ENCODE measurements at regions not wholly inside any gene's neighbourhood (a gene's known extent, or its start where the extent isn't known, plus 50 kb on each side); places are given as distances from the start of the nearest gene placed in this dataset.

DNA sequence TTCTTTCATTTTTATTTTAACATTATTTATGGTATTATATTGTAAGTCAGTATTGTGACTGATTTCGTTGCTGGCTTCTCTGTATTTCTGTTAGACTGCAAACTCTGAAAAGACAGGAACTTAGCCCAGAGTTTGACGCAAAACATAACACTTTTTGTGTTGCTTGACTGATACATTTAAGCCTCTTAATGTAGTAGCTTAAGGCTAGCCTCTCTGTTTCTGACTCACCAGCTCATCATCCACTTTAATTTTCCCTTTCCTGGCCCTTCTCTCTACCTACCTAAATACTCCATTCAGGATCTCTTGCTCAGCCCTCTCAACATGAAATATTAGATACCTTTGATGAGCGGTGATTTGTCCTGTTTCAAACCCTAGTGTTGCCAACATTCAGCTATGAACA lies 420.6 kb downstream of the LRFN5 start:
- no peaks in the 10 kb centered on the region for H3K4me1 ChIP-seq
- no peaks in the 10 kb centered on the region for H3K27me3 ChIP-seq
- intact Hi-C loops (cut with DNase I), result no loop called here
- ATAC-seq (no peak), DNase-seq (no peak)
- TF ChIP-seq, protein P1, sequence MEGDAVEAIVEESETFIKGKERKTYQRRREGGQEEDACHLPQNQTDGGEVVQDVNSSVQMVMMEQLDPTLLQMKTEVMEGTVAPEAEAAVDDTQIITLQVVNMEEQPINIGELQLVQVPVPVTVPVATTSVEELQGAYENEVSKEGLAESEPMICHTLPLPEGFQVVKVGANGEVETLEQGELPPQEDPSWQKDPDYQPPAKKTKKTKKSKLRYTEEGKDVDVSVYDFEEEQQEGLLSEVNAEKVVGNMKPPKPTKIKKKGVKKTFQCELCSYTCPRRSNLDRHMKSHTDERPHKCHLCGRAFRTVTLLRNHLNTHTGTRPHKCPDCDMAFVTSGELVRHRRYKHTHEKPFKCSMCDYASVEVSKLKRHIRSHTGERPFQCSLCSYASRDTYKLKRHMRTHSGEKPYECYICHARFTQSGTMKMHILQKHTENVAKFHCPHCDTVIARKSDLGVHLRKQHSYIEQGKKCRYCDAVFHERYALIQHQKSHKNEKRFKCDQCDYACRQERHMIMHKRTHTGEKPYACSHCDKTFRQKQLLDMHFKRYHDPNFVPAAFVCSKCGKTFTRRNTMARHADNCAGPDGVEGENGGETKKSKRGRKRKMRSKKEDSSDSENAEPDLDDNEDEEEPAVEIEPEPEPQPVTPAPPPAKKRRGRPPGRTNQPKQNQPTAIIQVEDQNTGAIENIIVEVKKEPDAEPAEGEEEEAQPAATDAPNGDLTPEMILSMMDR (IDR thresholded peaks at IDR 0.05), result no peak
- H3K27ac ChIP-seq, result no peak overlapping the region
- H3K36me3 ChIP-seq, result no peaks in the 10 kb centered on the region
- peaks cover 0 to 11% of the 10 kb centered on the region in 2 donors for H3K9me3 ChIP-seq
- H3K4me3 ChIP-seq, result no peak overlapping the region

DNA sequence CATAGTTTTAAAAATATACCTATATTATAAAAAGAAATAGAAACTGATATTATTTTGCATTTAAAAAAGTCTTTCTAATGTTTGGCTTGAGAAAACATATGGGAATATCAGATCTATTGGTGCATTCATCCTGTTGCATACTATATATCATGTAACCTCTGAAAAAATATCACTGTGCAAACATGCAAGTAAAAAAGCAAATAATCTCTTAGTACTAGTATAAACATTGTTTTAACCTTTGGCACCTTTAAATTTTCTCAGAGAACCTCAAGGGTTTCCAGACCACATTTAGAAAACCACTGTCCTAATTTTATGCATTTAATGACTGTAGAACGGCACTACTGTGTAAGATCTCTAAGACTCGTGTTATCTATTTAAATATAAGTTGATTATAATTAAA lies 416.8 kb downstream of the LRFN5 start:
- DNase-seq, result no peak
- TF ChIP-seq, protein P1 (IDR thresholded peaks at IDR 0.05), result no peak
- H3K27ac ChIP-seq, result no peak overlapping the region
- peaks cover 0 to 11% of the 10 kb centered on the region in 2 donors for H3K9me3 ChIP-seq
- no peaks in the 10 kb centered on the region for H3K4me1 ChIP-seq
- no peaks in the 10 kb centered on the region for H3K27me3 ChIP-seq
- H3K36me3 ChIP-seq, result no peaks in the 10 kb centered on the region
- ATAC-seq, result no peak
- intact Hi-C loops (cut with DNase I), result no loop called here
- no peak overlapping the region for H3K4me3 ChIP-seq

DNA sequence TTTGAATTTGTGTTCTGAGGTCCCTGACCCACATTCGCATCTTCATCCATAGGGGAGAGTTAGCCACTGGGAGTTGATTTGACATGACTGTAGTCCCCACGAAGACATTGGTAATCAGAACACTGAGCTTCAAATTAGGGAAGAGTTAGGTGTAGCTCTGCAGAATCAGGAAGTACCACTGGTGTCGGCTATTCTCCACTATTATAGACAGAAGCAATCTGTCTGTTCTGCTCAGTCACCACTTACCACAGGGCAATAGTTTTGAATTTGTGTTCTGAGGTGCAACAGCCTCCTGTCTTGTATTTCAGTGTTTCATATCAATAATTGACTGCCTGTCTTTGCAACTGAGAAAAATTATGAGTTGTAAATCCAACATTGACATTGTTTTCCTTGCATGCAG lies 407.6 kb downstream of the LRFN5 start:
- no peaks in the 10 kb centered on the region for H3K27me3 ChIP-seq
- H3K36me3 ChIP-seq, result no peaks in the 10 kb centered on the region
- no peaks in the 10 kb centered on the region for H3K9me3 ChIP-seq
- H3K4me3 ChIP-seq, result no peak overlapping the region
- DNase-seq (no peak), ATAC-seq (no peak)
- intact Hi-C loops (cut with DNase I), result no loop called here
- no peaks in the 10 kb centered on the region for H3K4me1 ChIP-seq
- TF ChIP-seq, protein P1 (IDR thresholded peaks at IDR 0.05), result no peak
- no peak overlapping the region for H3K27ac ChIP-seq

DNA sequence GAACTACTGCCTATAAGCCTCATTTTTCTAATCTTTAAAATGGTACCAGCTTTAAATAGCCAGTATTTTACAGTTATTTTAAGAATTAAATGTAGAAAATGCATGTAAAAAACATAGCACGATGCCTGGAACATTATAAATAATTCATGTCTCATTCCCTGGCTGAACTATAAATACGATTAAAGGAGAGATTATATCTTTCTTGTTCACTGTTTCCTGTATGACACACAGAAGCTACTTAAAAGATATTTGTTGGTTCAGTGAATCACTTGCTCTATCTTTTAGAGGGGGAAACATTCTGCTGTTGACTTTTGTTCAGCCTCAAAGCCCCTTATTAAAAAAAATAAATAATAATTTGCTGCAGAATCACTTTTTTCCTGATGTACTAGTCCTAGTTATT lies 406.9 kb downstream of the LRFN5 start:
- no peaks in the 10 kb centered on the region for H3K9me3 ChIP-seq
- TF ChIP-seq, protein P1 (IDR thresholded peaks at IDR 0.05), result no peak

DNA sequence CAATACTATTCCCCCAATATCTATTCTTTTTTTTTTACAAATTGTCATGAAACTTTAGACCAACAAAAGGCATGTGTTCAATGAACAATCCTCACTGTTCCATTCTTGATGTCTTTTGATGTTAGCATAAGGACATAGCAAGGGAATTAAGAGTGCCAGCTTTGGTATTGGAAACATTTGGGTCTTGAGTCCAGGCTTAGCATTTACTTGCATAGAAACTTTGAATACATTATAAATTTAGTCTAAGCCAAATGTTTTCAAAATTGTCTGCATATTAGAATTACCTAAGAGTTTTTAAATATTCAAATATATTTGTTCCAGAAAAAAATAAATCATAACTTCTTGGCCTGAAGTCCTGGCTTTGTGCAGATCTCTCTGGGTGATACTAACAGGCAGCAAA lies 406.5 kb downstream of the LRFN5 start:
- no peak overlapping the region for H3K4me3 ChIP-seq
- ATAC-seq (no peak), DNase-seq (no peak)
- H3K27me3 ChIP-seq, result no peaks in the 10 kb centered on the region
- intact Hi-C loops (cut with DNase I), result no loop called here
- H3K27ac ChIP-seq, result no peak overlapping the region
- no peaks in the 10 kb centered on the region for H3K36me3 ChIP-seq
- H3K9me3 ChIP-seq, result no peaks in the 10 kb centered on the region
- no peaks in the 10 kb centered on the region for H3K4me1 ChIP-seq
- TF ChIP-seq, protein P1 (IDR thresholded peaks at IDR 0.05), result no peak

More for the DNA sequence above, 406.9 kb downstream of the LRFN5 start:
- Histone ChIP-seq H3K27me3 (no peaks in the 10 kb centered on the region), H3K4me1 (no peaks in the 10 kb centered on the region), H3K4me3 (no peak overlapping the region), H3K36me3 (no peaks in the 10 kb centered on the region), H3K27ac (no peak overlapping the region)
- intact Hi-C loops (cut with DNase I), result no loop called here
- no peak for ATAC-seq
- no peak for DNase-seq
